Activated T-helper 2 cell treated with anti-CD3 and anti-CD28 coated beads, Interferon-gamma antibody, Interleukin-2, Interleukin-4, amounts not matched to agents 10 μg/mL and 5 μg/mL and 100 μg/mL, durations not matched to agents 14 hours and 24 hours and 36 hours (primary cell): ENCODE measurements at regions not wholly inside any gene's neighbourhood (a gene's known extent, or its start where the extent isn't known, plus 50 kb on each side); places are given as distances from the start of the nearest gene placed in this dataset.
"Not testable (repeated sequence)": the region's sequence is repeated elsewhere in the genome, so short reads cannot be mapped to it uniquely, and the experiment has no call there.

Experiments
- DNase-seq: peaks from one replicate; pipeline ENCODE4 v3.0.0; 2021; ENCODE audit warnings: low spot score
- H3K27ac Mint-ChIP-seq: one replicate; pipeline ENCODE4 v1.8.0; 2021; ENCODE audit warnings: mixed read lengths
- H3K27me3 Mint-ChIP-seq: one replicate; pipeline ENCODE4 v1.8.0; 2021; ENCODE audit warnings: low read depth, mixed read lengths
- H3K36me3 Mint-ChIP-seq: one replicate; pipeline ENCODE4 v1.8.0; 2021; ENCODE audit warnings: low read depth, mixed read lengths
- H3K4me1 Mint-ChIP-seq: one replicate; pipeline ENCODE4 v1.8.0; 2021; ENCODE audit warnings: low read depth, mixed read lengths
- H3K4me3 Mint-ChIP-seq: one replicate; pipeline ENCODE4 v1.8.0; 2021; ENCODE audit warnings: low read depth, mild to moderate bottlenecking, moderate library complexity, mixed read lengths
- H3K9me3 Mint-ChIP-seq: one replicate; pipeline ENCODE4 v1.8.0; 2021; ENCODE audit warnings: mixed read lengths
- intact Hi-C: fragments of 100-400 bp; cut with micrococcal nuclease; formaldehyde crosslinking; loops from one replicate; pipeline ENCODE4 v1.15.1; 2023

- Mint-ChIP-seq H3K27ac (no peak overlapping the region), H3K4me3 (no peak overlapping the region), H3K4me1 (no peaks in the 10 kb centered on the region), H3K36me3 (no peaks in the 10 kb centered on the region), H3K9me3 (peaks cover 7% of the 10 kb centered on the region), H3K27me3 (no peaks in the 10 kb centered on the region)
- DNase-seq = no peak
- intact Hi-C loops = no loop called here
These were observed 1806.8 kb downstream of the BRINP3 start for GRCh38 chr1:188670837-188671236.

DNA sequence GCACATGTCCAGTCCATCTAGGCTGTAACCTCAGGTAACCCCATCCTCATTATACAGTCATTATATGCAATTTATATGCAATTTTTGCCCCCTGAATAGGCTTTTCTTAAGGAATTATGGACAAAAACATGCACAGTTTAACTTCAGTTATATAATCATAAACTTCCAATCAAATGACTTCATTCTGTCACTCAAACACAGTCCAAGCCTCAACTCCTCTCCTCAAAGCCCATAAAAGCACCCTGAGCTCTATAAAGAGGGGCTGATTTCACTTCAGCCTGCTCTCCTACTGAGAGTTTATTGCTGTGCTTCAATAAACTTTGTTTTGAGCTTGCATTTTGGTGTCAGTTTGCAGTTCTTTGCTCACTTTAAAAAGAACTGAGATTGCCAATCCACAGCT is 1805.5 kb downstream of the BRINP3 start:
- H3K27ac Mint-ChIP-seq = no peak overlapping the region
- no peaks in the 10 kb centered on the region for H3K27me3 Mint-ChIP-seq
- intact Hi-C loops = no loop called here
- H3K9me3 Mint-ChIP-seq = peaks cover 7% of the 10 kb centered on the region
- no peak for DNase-seq
- no peaks in the 10 kb centered on the region for H3K4me1 Mint-ChIP-seq
- H3K4me3 Mint-ChIP-seq = no peak overlapping the region
- H3K36me3 Mint-ChIP-seq = no peaks in the 10 kb centered on the region

DNA sequence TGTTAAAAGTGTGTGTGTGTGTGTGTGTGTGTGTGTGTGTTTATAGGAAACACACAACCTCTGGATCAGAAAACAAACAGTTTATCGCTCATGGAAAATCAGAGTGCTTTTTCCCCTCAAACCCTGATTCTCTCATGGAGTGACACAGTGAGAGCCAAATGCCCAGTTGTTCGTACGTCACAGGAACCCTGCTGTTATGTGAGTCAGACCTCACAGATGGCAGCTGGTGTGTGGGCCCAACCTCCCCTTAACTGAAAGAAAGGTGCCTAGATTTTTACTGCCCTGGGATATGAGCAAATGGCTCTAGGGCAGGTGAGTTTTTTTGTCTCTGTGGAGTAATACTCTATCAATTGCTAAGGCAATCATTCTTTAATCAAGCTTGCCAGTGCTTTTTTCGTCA is 1788.1 kb downstream of the BRINP3 start:
- intact Hi-C loops = no loop called here
- no peak overlapping the region for H3K27ac Mint-ChIP-seq
- H3K4me1 Mint-ChIP-seq = no peaks in the 10 kb centered on the region

GRCh38 chr1:188700116-188700515 is 1777.5 kb downstream of the BRINP3 start:
- Mint-ChIP-seq H3K27ac (no peak overlapping the region), H3K4me3 (no peak overlapping the region), H3K9me3 (peaks cover 38% of the 10 kb centered on the region), H3K36me3 (no peaks in the 10 kb centered on the region), H3K27me3 (no peaks in the 10 kb centered on the region), H3K4me1 (no peaks in the 10 kb centered on the region)
- intact Hi-C loops = no loop called here
- no peak for DNase-seq

More for the DNA sequence above, 1788.1 kb downstream of the BRINP3 start:
- H3K4me3 Mint-ChIP-seq = no peak overlapping the region
- peaks cover 19% of the 10 kb centered on the region for H3K9me3 Mint-ChIP-seq
- no peak for DNase-seq
- H3K36me3 Mint-ChIP-seq = no peaks in the 10 kb centered on the region
- no peaks in the 10 kb centered on the region for H3K27me3 Mint-ChIP-seq

DNA sequence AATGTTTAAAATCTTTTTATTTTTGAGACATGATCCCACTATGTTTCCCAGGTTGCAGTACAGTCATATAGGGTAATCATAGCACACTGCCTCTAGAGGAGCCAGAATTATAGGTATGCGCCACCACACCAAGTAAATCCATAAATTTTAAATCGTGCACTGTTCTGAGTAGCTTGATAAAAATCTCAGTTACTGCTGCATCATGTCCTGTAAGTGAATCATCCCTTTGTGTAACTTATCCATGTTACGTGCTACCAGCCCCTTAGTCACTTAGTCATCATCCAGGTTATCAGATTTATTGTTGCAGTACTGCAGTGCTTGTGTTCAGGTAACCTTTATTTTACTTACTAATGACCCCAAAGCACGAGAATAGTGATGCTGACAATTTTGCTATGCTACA is 1770.9 kb downstream of the BRINP3 start:
- H3K36me3 Mint-ChIP-seq = no peaks in the 10 kb centered on the region
- no peaks in the 10 kb centered on the region for H3K27me3 Mint-ChIP-seq
- peaks cover 17% of the 10 kb centered on the region for H3K9me3 Mint-ChIP-seq
- no peaks in the 10 kb centered on the region for H3K4me1 Mint-ChIP-seq
- no peak for DNase-seq
- H3K27ac Mint-ChIP-seq = no peak overlapping the region
- H3K4me3 Mint-ChIP-seq = no peak overlapping the region
- intact Hi-C loops = no loop called here

GRCh38 chr1:188708795-188709535 is 1768.7 kb downstream of the BRINP3 start:
- no peak overlapping the region for H3K27ac Mint-ChIP-seq
- DNase-seq = no peak
- no peaks in the 10 kb centered on the region for H3K4me1 Mint-ChIP-seq
- intact Hi-C loops = no loop called here
- no peaks in the 10 kb centered on the region for H3K27me3 Mint-ChIP-seq
- H3K4me3 Mint-ChIP-seq = no peak overlapping the region
- H3K9me3 Mint-ChIP-seq = peaks cover 14% of the 10 kb centered on the region
- H3K36me3 Mint-ChIP-seq = no peaks in the 10 kb centered on the region

DNA sequence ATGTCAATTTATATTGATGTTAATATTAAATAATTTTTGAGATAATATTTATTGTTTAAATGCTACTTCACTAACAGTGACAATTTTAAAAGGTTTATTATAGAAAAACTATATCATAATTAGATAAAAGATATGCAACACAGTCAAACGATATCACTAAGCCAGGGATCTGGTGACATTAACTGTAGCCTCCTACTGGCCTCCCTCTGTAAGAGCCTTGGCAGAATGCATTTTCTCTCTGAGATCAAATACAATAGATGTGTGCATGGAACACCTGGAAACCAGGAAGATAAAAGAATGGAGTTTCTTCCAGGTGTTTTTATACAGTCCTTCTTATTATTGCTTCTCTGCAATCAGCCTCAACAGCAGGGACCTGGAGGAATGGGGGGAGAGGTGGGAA is 1762.1 kb downstream of the BRINP3 start:
- intact Hi-C loops = no loop called here
- Mint-ChIP-seq H3K4me3 (no peak overlapping the region), H3K36me3 (no peaks in the 10 kb centered on the region), H3K4me1 (no peaks in the 10 kb centered on the region), H3K27ac (no peak overlapping the region), H3K9me3 (peaks cover 7% of the 10 kb centered on the region), H3K27me3 (no peaks in the 10 kb centered on the region)
- DNase-seq = no peak

DNA sequence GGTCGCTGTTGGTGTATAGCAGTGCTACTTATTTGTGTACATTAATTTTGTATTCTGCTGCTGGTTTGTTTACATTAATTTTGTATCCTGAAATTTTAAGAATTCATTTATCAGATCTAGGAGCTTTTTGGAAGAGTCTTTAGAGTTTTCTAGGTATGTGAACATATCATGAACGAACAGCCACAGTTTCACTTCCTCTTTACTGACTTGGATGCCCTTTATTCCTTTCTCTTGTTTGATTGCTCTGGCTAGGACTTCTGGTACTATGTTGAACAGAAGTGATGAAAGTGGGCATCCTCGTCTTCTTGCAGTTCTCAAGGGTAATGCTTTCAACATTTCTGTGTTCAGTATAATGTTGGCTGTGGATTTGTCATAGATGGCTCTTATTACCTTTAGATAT is 1757.9 kb downstream of the BRINP3 start:
- H3K4me3 Mint-ChIP-seq = no peak overlapping the region
- intact Hi-C loops = no loop called here
- no peak for DNase-seq
- H3K4me1 Mint-ChIP-seq = no peaks in the 10 kb centered on the region
- no peak overlapping the region for H3K27ac Mint-ChIP-seq
- H3K9me3 Mint-ChIP-seq = peaks cover 9% of the 10 kb centered on the region
- H3K36me3 Mint-ChIP-seq = no peaks in the 10 kb centered on the region
- no peaks in the 10 kb centered on the region for H3K27me3 Mint-ChIP-seq

DNA sequence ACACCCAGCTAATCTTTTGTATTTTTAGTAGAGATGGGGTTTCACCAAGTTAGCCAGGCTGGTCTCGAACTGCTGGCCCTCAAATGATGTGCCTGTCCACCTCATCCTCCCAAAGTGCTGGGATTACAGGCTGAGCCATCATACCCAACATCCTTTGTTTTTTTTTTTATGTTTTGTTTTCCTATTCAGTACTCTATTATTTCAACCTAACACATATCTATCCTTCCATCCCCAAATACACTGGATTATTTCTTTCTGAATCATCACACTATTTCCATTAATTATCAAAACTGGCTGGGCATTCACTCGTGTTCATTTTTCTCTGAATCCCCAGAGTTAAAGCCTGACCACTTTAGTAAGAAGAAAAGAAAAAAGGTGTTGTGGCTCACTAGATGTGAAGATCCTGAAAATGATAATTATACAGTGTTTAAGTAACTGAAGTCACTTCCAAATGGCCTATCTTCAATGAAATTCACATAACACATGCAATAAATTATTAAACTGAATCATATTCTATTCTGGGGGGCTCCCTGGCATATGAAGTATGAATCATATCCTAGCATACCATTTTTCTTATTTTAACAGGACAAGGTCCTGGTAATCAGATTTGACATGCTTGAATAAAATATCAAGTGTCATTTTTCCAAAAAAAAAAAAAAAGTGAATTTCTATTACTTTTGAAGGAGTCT is 1754.2 kb downstream of the BRINP3 start:
- H3K4me3 Mint-ChIP-seq = no peak overlapping the region
- no peak overlapping the region for H3K27ac Mint-ChIP-seq
- no peaks in the 10 kb centered on the region for H3K27me3 Mint-ChIP-seq
- no peaks in the 10 kb centered on the region for H3K36me3 Mint-ChIP-seq
- peaks cover 5% of the 10 kb centered on the region for H3K9me3 Mint-ChIP-seq
- no peaks in the 10 kb centered on the region for H3K4me1 Mint-ChIP-seq
- intact Hi-C loops = no loop called here
- no peak for DNase-seq

DNA sequence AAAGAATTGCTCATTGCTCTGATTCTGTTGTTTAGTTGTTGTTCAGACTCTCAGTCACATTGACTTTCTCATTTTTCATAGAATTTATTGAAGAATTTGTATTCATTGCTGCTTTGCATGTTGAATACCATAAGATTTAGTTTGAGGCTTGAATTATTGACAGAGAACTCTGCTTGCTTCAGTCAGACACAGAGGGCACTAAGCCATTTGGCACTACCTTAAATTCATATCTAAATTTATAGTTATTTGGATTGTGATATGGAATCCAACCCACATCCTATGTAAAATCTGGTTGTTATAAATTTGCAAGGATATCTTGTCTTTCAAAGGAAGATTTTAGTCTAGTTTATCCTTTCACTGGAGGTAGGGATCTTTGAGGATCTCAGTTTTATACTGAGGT is 1748.6 kb downstream of the BRINP3 start:
- H3K36me3 Mint-ChIP-seq = no peaks in the 10 kb centered on the region
- intact Hi-C loops = no loop called here
- H3K4me3 Mint-ChIP-seq = no peak overlapping the region
- H3K4me1 Mint-ChIP-seq = no peaks in the 10 kb centered on the region
- no peak overlapping the region for H3K27ac Mint-ChIP-seq
- no peak for DNase-seq
- H3K9me3 Mint-ChIP-seq = peaks cover 15% of the 10 kb centered on the region
- no peaks in the 10 kb centered on the region for H3K27me3 Mint-ChIP-seq

GRCh38 chr1:188735567-188735966 is 1742.1 kb downstream of the BRINP3 start:
- intact Hi-C loops = no loop called here

DNA sequence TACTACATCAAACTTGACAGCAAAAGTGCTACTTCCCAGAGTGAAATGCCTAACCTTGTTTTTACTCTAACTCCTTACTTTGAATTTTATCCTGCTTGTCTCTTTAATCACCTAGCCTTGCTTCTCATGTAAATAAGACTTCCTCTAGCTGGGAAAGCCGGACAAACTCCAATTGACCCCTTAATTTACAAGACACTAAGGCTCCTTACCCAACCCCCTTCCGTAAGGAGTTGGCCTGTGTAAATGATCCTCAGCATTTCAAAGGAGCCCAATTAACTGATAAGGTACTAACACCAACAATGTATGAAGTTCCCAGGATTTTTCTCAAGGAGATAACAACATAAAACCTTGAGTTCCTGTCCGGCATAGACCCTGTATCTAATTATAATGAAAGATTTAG is 1728.4 kb downstream of the BRINP3 start:
- H3K4me1 Mint-ChIP-seq, H3K4me3 Mint-ChIP-seq, intact Hi-C loops, DNase-seq, H3K36me3 Mint-ChIP-seq, H3K27ac Mint-ChIP-seq, H3K27me3 Mint-ChIP-seq: not testable (repeated sequence)
- peaks cover 26% of the 10 kb centered on the region for H3K9me3 Mint-ChIP-seq

More at GRCh38 chr1:188735567-188735966, 1742.1 kb downstream of the BRINP3 start:
- Mint-ChIP-seq H3K4me3 (no peak overlapping the region), H3K27ac (no peak overlapping the region), H3K36me3 (no peaks in the 10 kb centered on the region), H3K4me1 (no peaks in the 10 kb centered on the region), H3K9me3 (peaks cover 11% of the 10 kb centered on the region), H3K27me3 (no peaks in the 10 kb centered on the region)
- no peak for DNase-seq

- H3K27ac Mint-ChIP-seq, DNase-seq, intact Hi-C loops, H3K36me3 Mint-ChIP-seq, H3K4me1 Mint-ChIP-seq, H3K27me3 Mint-ChIP-seq, H3K4me3 Mint-ChIP-seq: not testable (repeated sequence)
- H3K9me3 Mint-ChIP-seq = peaks cover 25% of the 10 kb centered on the region
These were observed 1725.6 kb downstream of the BRINP3 start for GRCh38 chr1:188752027-188752426.
